ENCODE measurements at regions not wholly inside any gene's neighbourhood (a gene's known extent, or its start where the extent isn't known, plus 50 kb on each side); places are given as distances from the start of the nearest gene placed in this dataset.

GRCh38 chr13:106810069-106810468 lies 242.1 kb upstream of the ARGLU1 start:
- no peak for TF ChIP-seq CTCF (IDR thresholded peaks at IDR 0.05; ENCODE audit: insufficient read depth, low read length, severe bottlenecking)
- Histone ChIP-seq H3K36me3 (ENCODE audit: control insufficient read depth, insufficient read depth, low read length) (no peaks in the 10 kb centered on the region), H3K27me3 (ENCODE audit: control insufficient read depth, insufficient read depth, low read length) (no peaks in the 10 kb centered on the region), H3K4me3 (ENCODE audit: low read depth, low read length) (no peak overlapping the region)
- no peak for FAIRE-seq
- no peak for DNase-seq (ENCODE audit: low read depth)

- no peak for TF ChIP-seq CTCF (IDR thresholded peaks at IDR 0.05; ENCODE audit: insufficient read depth, low read length, severe bottlenecking)
- Histone ChIP-seq H3K27me3 (ENCODE audit: control insufficient read depth, insufficient read depth, low read length) (no peaks in the 10 kb centered on the region), H3K36me3 (ENCODE audit: control insufficient read depth, insufficient read depth, low read length) (no peaks in the 10 kb centered on the region), H3K4me3 (ENCODE audit: low read depth, low read length) (no peak overlapping the region)
- FAIRE-seq, result no peak
- no peak for DNase-seq (ENCODE audit: low read depth)
Measured at GRCh38 chr13:106804991-106805390, 237.1 kb upstream of the ARGLU1 start.

- H3K36me3 ChIP-seq (ENCODE audit: control insufficient read depth, insufficient read depth, low read length), result no peaks in the 10 kb centered on the region
- TF ChIP-seq CTCF (IDR thresholded peaks at IDR 0.05; ENCODE audit: insufficient read depth, low read length, severe bottlenecking), result no peak
- DNase-seq (ENCODE audit: low read depth), result no peak
- no peak overlapping the region for H3K4me3 ChIP-seq (ENCODE audit: low read depth, low read length)
- no peak for FAIRE-seq
- no peaks in the 10 kb centered on the region for H3K27me3 ChIP-seq (ENCODE audit: control insufficient read depth, insufficient read depth, low read length)
Measured at GRCh38 chr13:106802917-106803316, 235.0 kb upstream of the ARGLU1 start.

GRCh38 chr13:106799781-106800335 lies 231.9 kb upstream of the ARGLU1 start:
- Histone ChIP-seq H3K36me3 (ENCODE audit: control insufficient read depth, insufficient read depth, low read length) (no peaks in the 10 kb centered on the region), H3K4me3 (ENCODE audit: low read depth, low read length) (no peak overlapping the region), H3K27me3 (ENCODE audit: control insufficient read depth, insufficient read depth, low read length) (no peaks in the 10 kb centered on the region)
- no peak for FAIRE-seq
- no peak for DNase-seq (ENCODE audit: low read depth)
- no peak for TF ChIP-seq CTCF (IDR thresholded peaks at IDR 0.05; ENCODE audit: insufficient read depth, low read length, severe bottlenecking)

- Histone ChIP-seq H3K36me3 (ENCODE audit: control insufficient read depth, insufficient read depth, low read length) (no peaks in the 10 kb centered on the region), H3K27me3 (ENCODE audit: control insufficient read depth, insufficient read depth, low read length) (no peaks in the 10 kb centered on the region), H3K4me3 (ENCODE audit: low read depth, low read length) (no peak overlapping the region)
- no peak for TF ChIP-seq CTCF (IDR thresholded peaks at IDR 0.05; ENCODE audit: insufficient read depth, low read length, severe bottlenecking)
- FAIRE-seq (no peak), DNase-seq (ENCODE audit: low read depth) (no peak)
Measured at GRCh38 chr13:106797081-106797640, 229.2 kb upstream of the ARGLU1 start.

All from bronchial epithelial cell (primary cell).